ENCODE measurements at regions not wholly inside any gene's neighbourhood (a gene's known extent, or its start where the extent isn't known, plus 50 kb on each side); places are given as distances from the start of the nearest gene placed in this dataset.

DNA sequence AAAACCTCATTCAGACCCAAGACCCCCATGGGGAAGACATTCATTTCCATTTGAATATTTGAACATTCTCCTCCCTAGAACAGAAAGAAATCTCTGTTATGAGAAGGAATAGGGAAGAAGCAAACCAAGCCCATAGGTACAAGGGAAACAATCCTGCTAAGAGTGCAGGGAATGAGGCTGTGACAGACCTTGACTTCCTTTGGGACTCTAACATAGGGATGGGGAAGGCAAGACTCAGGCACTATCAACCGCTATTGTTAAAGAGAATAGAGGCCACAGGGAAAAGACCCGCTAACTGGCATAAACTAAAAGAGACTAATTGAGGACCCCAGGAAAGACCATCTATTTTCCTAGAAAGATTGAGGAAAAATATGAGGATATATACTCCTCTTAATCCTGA lies 117.8 kb upstream of the BRINP3 start:
- Histone ChIP-seq H3K27me3 (no peaks in the 10 kb centered on the region), H3K4me1 (no peaks in the 10 kb centered on the region), H3K36me3 (no peaks in the 10 kb centered on the region), H3K9me3 (no peaks in the 10 kb centered on the region), H3K4me3 (no peak overlapping the region), H3K27ac (no peak overlapping the region)
- TF ChIP-seq POLR2A (IDR thresholded peaks at IDR 0.05) (no peak), POLR2AphosphoS5 (IDR thresholded peaks at IDR 0.05) (no peak)
- TF ChIP-seq, protein P1, sequence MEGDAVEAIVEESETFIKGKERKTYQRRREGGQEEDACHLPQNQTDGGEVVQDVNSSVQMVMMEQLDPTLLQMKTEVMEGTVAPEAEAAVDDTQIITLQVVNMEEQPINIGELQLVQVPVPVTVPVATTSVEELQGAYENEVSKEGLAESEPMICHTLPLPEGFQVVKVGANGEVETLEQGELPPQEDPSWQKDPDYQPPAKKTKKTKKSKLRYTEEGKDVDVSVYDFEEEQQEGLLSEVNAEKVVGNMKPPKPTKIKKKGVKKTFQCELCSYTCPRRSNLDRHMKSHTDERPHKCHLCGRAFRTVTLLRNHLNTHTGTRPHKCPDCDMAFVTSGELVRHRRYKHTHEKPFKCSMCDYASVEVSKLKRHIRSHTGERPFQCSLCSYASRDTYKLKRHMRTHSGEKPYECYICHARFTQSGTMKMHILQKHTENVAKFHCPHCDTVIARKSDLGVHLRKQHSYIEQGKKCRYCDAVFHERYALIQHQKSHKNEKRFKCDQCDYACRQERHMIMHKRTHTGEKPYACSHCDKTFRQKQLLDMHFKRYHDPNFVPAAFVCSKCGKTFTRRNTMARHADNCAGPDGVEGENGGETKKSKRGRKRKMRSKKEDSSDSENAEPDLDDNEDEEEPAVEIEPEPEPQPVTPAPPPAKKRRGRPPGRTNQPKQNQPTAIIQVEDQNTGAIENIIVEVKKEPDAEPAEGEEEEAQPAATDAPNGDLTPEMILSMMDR (IDR thresholded peaks at IDR 0.05) = no peak
- intact Hi-C loops (cut with DNase I; ENCODE audit: low total_unique reads) = no loop called here
- no peak for DNase-seq (ENCODE audit: low spot score in 2 of 2)

DNA sequence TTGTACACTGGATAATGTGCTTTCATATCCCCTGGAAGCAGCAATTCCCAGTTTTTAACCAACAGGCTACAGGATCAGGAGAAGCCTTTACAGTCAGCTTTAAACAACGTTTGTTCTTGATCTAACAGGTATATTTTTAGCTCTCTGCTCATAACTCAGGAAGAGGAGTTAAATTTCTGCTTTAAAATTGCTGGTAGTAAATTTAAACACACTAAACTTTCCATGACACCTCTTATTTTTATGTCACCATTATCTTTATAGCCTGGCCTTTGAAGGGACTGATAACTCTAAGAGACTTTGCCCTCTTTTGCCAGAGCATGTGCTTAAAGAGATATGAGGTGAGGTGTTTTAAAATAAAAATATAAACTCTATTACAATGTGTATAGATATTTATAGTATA lies 119.6 kb upstream of the BRINP3 start:
- Histone ChIP-seq H3K36me3 (no peaks in the 10 kb centered on the region), H3K4me3 (no peak overlapping the region), H3K4me1 (no peaks in the 10 kb centered on the region), H3K27ac (no peak overlapping the region), H3K9me3 (no peaks in the 10 kb centered on the region), H3K27me3 (no peaks in the 10 kb centered on the region)
- no peak for DNase-seq (ENCODE audit: low spot score in 2 of 2)
- no peak for TF ChIP-seq POLR2A (IDR thresholded peaks at IDR 0.05)
- no peak for TF ChIP-seq POLR2AphosphoS5 (IDR thresholded peaks at IDR 0.05)
- TF ChIP-seq, protein P1 (IDR thresholded peaks at IDR 0.05) = no peak
- intact Hi-C loops (cut with DNase I; ENCODE audit: low total_unique reads) = no loop called here

DNA sequence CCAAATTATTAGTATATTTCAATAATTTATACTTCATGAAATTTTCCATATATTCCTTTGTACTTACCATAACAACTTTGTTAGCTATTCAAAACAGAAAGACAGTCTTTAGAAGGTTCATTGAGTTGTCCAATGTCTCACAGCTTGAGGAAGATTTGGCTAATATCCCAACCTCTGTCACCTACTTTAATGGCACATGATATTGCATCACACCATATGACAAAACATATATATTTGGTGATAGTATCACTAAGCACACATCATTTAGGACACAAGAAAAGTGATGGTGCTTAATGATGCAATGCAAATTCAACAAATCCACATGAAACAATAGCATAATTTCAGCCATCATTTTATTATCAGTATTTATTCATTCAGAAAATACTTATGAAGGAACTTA lies 122.0 kb upstream of the BRINP3 start:
- no peaks in the 10 kb centered on the region for H3K36me3 ChIP-seq
- no peak for TF ChIP-seq POLR2AphosphoS5 (IDR thresholded peaks at IDR 0.05)
- no peak overlapping the region for H3K27ac ChIP-seq
- intact Hi-C loops (cut with DNase I; ENCODE audit: low total_unique reads) = no loop called here
- no peak overlapping the region for H3K4me3 ChIP-seq
- no peaks in the 10 kb centered on the region for H3K9me3 ChIP-seq
- no peak for DNase-seq (ENCODE audit: low spot score in 2 of 2)
- H3K4me1 ChIP-seq = no peaks in the 10 kb centered on the region
- H3K27me3 ChIP-seq = no peaks in the 10 kb centered on the region

DNA sequence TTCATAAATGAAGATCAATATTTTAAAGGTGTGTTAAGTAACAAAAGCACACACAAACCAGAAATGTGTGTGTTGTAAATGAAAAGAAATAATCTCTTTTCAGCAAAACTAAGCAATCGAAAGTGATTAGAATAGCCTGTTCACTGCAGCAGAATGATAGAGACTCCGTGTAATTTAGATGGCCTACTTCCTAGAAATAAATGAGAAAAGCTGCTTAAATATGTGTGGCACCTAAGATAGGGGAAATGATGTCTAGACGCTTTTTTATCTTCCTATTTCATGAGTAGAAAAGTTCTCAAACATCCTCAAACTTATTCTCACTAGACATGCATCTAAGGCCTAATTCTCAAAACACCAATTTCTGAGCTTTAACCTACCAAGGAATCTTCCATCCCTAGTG lies 124.7 kb upstream of the BRINP3 start:
- Histone ChIP-seq H3K4me3 (no peak overlapping the region), H3K4me1 (no peaks in the 10 kb centered on the region), H3K36me3 (no peaks in the 10 kb centered on the region), H3K27ac (no peak overlapping the region), H3K9me3 (no peaks in the 10 kb centered on the region), H3K27me3 (no peaks in the 10 kb centered on the region)
- intact Hi-C loops (cut with DNase I; ENCODE audit: low total_unique reads) = no loop called here
- DNase-seq (ENCODE audit: low spot score in 2 of 2) = no peak
- no peak for TF ChIP-seq POLR2AphosphoS5 (IDR thresholded peaks at IDR 0.05)
- TF ChIP-seq, protein P1 (IDR thresholded peaks at IDR 0.05) = no peak
- TF ChIP-seq POLR2A (IDR thresholded peaks at IDR 0.05) = no peak

DNA sequence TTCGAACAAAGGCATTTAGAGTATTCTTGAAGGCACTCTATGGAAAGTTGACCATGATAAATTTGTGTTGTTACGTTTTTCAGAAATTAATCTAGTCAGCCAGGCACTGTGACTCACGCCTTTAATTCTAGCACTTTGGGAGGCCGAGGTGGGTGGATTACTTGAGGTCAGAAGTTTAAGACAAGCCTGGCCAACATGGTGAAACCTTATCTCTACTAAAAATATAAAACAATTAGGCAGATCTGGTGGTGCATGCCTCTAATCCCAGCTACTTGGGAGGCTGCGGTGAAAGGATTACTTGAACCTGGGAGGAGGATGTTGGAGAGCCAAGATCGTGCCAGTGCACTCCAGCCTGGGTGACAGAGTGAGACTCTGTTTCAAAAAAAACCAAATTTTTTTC lies 130.6 kb upstream of the BRINP3 start:
- TF ChIP-seq POLR2AphosphoS5 (IDR thresholded peaks at IDR 0.05) (no peak), POLR2A (IDR thresholded peaks at IDR 0.05) (no peak)
- TF ChIP-seq, protein P1 (IDR thresholded peaks at IDR 0.05) = no peak
- H3K4me1 ChIP-seq = no peaks in the 10 kb centered on the region

DNA sequence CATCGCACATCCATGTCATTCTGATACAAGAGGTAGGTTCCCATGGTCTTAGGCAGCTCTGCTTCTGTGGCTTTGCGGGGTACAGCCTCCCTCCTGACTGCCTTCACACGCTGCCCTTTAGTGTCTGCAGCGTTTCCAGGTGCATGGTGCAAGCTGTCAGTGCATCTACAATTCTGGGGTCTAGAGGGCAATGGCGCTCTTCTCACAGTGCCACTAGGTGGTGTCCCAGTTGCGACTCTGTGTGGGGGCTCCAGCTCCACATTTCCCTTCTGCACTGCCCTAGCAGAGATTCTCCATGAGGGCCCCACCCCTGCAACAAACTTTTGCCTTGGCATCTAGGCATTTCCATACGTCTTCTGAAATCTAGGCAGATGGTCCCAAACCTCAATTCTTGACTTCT lies 138.2 kb upstream of the BRINP3 start:
- Histone ChIP-seq H3K36me3 (no peaks in the 10 kb centered on the region), H3K27me3 (no peaks in the 10 kb centered on the region), H3K9me3 (no peaks in the 10 kb centered on the region), H3K4me3 (no peak overlapping the region), H3K27ac (no peak overlapping the region), H3K4me1 (no peaks in the 10 kb centered on the region)
- intact Hi-C loops (cut with DNase I; ENCODE audit: low total_unique reads) = no loop called here
- DNase-seq (ENCODE audit: low spot score in 2 of 2) = no peak
- TF ChIP-seq, protein P1 (IDR thresholded peaks at IDR 0.05) = no peak
- TF ChIP-seq POLR2AphosphoS5 (IDR thresholded peaks at IDR 0.05) = no peak
- no peak for TF ChIP-seq POLR2A (IDR thresholded peaks at IDR 0.05)

More for the DNA sequence above, 130.6 kb upstream of the BRINP3 start:
- no peaks in the 10 kb centered on the region for H3K36me3 ChIP-seq
- H3K27me3 ChIP-seq = no peaks in the 10 kb centered on the region
- H3K4me3 ChIP-seq = no peak overlapping the region
- H3K9me3 ChIP-seq = no peaks in the 10 kb centered on the region
- intact Hi-C loops (cut with DNase I; ENCODE audit: low total_unique reads) = no loop called here
- DNase-seq (ENCODE audit: low spot score in 2 of 2) = no peak
- H3K27ac ChIP-seq = no peak overlapping the region
